22Rv1 (cell line): ENCODE measurements at regions not wholly inside any gene's neighbourhood (a gene's known extent, or its start where the extent isn't known, plus 50 kb on each side); places are given as distances from the start of the nearest gene placed in this dataset.

Experiments
- H3K27ac ChIP-seq: fragments of 450-650 bp; 2 replicates; pipeline ENCODE4 v1.5.1; 2017
- ZFX ChIP-seq: fragments of 450-650 bp; IDR thresholded peaks from 2 replicates; pipeline ENCODE4 v1.6.1; 2017; ENCODE audit warnings: antibody characterized with exemption, borderline replicate concordance
- TF ChIP-seq, protein P1 (sequence below): fragments of 450-650 bp; IDR thresholded peaks from 2 replicates; pipeline ENCODE4 v1.5.1; 2017; ENCODE audit warnings: mild to moderate bottlenecking

- H3K27ac ChIP-seq = no peak overlapping the region
- TF ChIP-seq, protein P1, sequence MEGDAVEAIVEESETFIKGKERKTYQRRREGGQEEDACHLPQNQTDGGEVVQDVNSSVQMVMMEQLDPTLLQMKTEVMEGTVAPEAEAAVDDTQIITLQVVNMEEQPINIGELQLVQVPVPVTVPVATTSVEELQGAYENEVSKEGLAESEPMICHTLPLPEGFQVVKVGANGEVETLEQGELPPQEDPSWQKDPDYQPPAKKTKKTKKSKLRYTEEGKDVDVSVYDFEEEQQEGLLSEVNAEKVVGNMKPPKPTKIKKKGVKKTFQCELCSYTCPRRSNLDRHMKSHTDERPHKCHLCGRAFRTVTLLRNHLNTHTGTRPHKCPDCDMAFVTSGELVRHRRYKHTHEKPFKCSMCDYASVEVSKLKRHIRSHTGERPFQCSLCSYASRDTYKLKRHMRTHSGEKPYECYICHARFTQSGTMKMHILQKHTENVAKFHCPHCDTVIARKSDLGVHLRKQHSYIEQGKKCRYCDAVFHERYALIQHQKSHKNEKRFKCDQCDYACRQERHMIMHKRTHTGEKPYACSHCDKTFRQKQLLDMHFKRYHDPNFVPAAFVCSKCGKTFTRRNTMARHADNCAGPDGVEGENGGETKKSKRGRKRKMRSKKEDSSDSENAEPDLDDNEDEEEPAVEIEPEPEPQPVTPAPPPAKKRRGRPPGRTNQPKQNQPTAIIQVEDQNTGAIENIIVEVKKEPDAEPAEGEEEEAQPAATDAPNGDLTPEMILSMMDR = no peak
- TF ChIP-seq ZFX = no peak
Measured at GRCh38 chr6:51268666-51269065, 450.0 kb downstream of the TFAP2B start.

DNA sequence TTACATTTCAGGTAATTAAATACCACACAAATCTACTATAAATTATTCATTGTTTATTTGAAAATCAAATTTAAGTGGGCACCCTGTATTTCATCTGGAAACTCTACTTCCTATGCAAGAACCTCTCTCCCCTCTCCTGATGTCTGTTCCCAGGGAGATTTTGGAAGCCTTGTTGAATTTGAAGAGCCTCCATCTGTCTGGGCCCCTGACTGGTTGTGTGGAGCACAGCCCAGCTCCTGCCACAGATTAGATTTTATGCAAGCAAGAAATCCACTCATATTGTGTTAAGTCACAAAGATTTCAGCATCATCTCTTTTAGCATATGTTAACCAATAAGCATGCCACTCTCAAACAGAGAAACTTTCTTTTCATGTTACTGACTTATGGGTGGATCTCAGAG is 451.2 kb downstream of the TFAP2B start:
- H3K27ac ChIP-seq = no peak overlapping the region
- TF ChIP-seq, protein P1 = no peak
- no peak for TF ChIP-seq ZFX

DNA sequence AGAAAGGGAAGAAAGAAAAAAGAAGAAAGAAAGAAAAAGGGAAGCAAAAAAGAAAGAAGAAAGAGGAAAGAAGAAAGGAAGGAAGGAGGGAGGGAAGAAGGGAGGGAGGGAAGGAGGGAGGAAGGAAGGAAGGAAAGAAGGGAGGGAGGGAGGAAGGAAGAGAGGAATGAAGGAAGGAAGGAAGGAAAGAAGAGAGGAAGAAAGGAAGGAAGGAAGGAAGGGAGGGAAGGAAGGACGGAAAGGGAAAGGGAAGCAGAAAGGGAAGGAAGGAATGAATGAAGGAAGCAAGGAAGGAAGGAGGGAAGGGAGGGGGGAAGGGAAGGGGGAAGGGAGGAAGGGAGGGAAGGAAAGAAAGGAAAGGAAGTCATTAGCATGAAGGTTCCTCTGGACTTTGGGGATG is 452.9 kb downstream of the TFAP2B start:
- TF ChIP-seq ZFX = no peak
- TF ChIP-seq, protein P1 = no peak
- no peak overlapping the region for H3K27ac ChIP-seq

GRCh38 chr6:51273228-51273961 is 454.7 kb downstream of the TFAP2B start:
- no peak for TF ChIP-seq ZFX
- TF ChIP-seq, protein P1 = no peak
- no peak overlapping the region for H3K27ac ChIP-seq

DNA sequence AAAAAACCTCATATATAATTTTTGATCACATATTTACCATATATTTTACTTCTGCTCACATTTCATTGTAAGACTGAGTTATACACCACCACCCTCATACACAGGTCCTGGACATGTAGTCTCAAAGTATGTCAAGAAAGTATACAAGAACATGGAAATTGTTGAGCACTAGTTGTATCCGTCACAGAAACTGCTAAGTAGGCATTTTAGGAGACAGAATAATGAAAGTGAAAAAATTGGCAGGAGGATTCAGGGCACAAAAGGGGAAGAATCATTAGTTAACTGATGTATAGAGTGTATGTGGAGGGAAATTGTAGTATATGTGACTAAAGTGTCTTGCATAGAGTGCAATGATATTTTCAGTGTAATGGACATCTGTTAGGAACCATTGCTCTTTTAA is 458.8 kb downstream of the TFAP2B start:
- no peak overlapping the region for H3K27ac ChIP-seq
- TF ChIP-seq, protein P1 = no peak
- TF ChIP-seq ZFX = no peak

DNA sequence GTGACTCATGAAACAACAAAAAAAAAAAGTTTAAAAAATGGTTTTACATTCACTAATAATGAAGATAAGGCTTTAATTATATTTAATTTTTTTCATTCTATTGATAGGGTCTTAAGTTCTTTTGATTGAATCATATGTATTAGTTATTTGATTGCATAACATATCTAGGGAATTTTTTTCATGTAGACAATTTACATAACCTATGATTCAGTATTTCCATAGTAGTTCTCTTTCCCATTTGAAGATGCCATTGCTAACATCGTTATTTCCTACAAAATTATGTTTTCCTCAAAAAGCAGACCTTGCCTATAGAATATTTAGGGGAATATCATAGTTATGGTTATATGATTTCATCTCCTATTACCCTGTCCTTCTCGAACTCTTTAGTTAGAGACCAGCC is 463.4 kb downstream of the TFAP2B start:
- H3K27ac ChIP-seq = no peak overlapping the region
- TF ChIP-seq ZFX = no peak
- TF ChIP-seq, protein P1 = no peak

DNA sequence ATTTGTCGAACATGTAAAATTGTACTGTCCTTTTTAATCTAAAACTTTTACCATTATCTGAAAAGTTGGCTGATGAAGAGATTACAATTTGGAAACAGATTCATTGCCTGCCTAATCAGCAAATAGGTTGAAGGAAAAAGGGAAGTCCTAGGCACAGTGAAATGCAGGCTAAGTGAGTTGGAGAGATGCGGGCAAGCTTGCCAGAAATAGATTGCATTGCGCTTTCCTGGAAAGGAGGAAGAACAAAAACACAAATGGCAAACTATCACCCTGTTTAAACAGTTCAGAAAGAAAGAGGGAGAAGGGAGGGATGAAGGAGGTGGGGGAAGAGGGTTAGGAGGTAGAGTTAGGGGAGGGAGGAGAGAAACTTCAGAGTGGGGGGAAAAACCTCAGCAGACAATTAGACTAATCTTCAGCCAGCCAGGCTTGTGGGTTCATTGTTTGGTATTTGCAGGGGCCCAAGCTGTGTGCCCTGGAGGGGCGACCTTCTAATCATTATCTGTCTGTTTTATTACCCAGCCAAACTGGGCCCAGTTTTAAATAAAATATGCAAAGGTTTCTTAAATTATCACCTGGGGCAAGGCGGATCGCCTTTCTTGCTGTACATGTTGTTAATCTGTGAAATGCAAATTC is 465.2 kb downstream of the TFAP2B start:
- no peak for TF ChIP-seq ZFX
- TF ChIP-seq, protein P1 = no peak
- H3K27ac ChIP-seq = no peak overlapping the region
